ENCODE measurements at regions not wholly inside any gene's neighbourhood (a gene's known extent, or its start where the extent isn't known, plus 50 kb on each side); places are given as distances from the start of the nearest gene placed in this dataset.

DNA sequence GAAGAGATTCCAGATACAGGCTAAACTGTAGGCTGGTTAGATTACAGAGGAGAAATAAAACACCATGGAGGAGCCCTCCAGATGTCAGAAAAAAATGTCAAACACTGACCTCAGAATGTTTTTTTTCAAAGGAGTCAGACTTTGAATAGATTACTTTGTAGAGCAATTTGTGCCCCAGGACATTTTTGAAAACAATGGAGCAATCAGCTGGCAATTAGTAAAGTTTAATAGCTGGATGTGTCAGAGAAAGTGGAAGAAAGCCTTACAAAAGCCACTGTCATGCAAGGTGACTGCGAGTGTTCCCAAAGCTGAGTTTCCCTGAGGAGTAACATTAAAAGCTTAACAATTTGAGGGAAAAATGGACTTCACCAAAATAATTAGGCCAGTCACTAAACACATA is 417.8 kb upstream of the CTNND2 start:
- no peaks in the 10 kb centered on the region for H3K4me1 ChIP-seq (ENCODE audit: insufficient read depth, low read length, poor library complexity, severe bottlenecking)
- H3K36me3 ChIP-seq (ENCODE audit: insufficient read depth, low read length): no peaks in the 10 kb centered on the region
- ChIA-PET POLR2A (no interaction called here), CTCF (ENCODE audit: unreplicated experiment) (no interaction called here)
- H2AFZ ChIP-seq (ENCODE audit: low read length): no peak overlapping the region
- no peaks in the 10 kb centered on the region for H3K9me2 ChIP-seq (ENCODE audit: insufficient read depth, low read length)
- no peak overlapping the region for H3K27ac ChIP-seq (ENCODE audit: low read depth, low read length, poor library complexity, severe bottlenecking)
- H3K9me3 ChIP-seq (ENCODE audit: low read length): no peaks in the 10 kb centered on the region
- TF ChIP-seq EZH2phosphoT487 (IDR thresholded peaks at IDR 0.05; ENCODE audit: borderline replicate concordance, low read depth, low read length) (no peak), CTCF (conservative IDR thresholded peaks at IDR 0.05; ENCODE audit: low read length) (no peak)
- H4K20me1 ChIP-seq (ENCODE audit: insufficient read depth, low read length): no peaks in the 10 kb centered on the region
- H3K4me3 ChIP-seq (ENCODE audit: low read depth, low read length, poor library complexity, severe bottlenecking): no peak overlapping the region
- DNase-seq (ENCODE audit: low spot score): no peak
- no peaks in the 10 kb centered on the region for H3K79me2 ChIP-seq (ENCODE audit: insufficient read depth, low read depth, low read length)
- intact Hi-C loops (cut with micrococcal nuclease; ENCODE audit: unreplicated experiment): no loop called here
- no TSS peak for BruUV-seq (replicated peaks)
- H3K4me2 ChIP-seq (ENCODE audit: low read length): no peak overlapping the region

- Histone ChIP-seq H2AFZ (ENCODE audit: low read length) (no peak overlapping the region), H3K36me3 (ENCODE audit: insufficient read depth, low read length) (no peaks in the 10 kb centered on the region), H3K27ac (ENCODE audit: low read depth, low read length, poor library complexity, severe bottlenecking) (no peak overlapping the region), H3K4me3 (ENCODE audit: low read depth, low read length, poor library complexity, severe bottlenecking) (no peak overlapping the region), H3K4me2 (ENCODE audit: low read length) (no peak overlapping the region), H3K79me2 (ENCODE audit: insufficient read depth, low read depth, low read length) (no peaks in the 10 kb centered on the region), H3K9me2 (ENCODE audit: insufficient read depth, low read length) (no peaks in the 10 kb centered on the region), H4K20me1 (ENCODE audit: insufficient read depth, low read length) (no peaks in the 10 kb centered on the region), H3K4me1 (ENCODE audit: insufficient read depth, low read length, poor library complexity, severe bottlenecking) (no peaks in the 10 kb centered on the region), H3K9me3 (ENCODE audit: low read length) (no peaks in the 10 kb centered on the region)
- CTCF ChIA-PET (ENCODE audit: unreplicated experiment): no interaction called here
- POLR2A ChIA-PET: interaction anchor here (1.1 kb wide), 1 partner anchor 12 kb away, joined by 3 read pairs; no protein-coding TSS in a partner anchor
- no peak for DNase-seq (ENCODE audit: low spot score)
- TF ChIP-seq EZH2phosphoT487 (IDR thresholded peaks at IDR 0.05; ENCODE audit: borderline replicate concordance, low read depth, low read length): no peak
- no peak for TF ChIP-seq CTCF (conservative IDR thresholded peaks at IDR 0.05; ENCODE audit: low read length)
- intact Hi-C loops (cut with micrococcal nuclease; ENCODE audit: unreplicated experiment): no loop called here
- BruUV-seq (replicated peaks): no TSS peak
Observed at GRCh38 chr5:12320331-12320730, 416.1 kb upstream of the CTNND2 start.

DNA sequence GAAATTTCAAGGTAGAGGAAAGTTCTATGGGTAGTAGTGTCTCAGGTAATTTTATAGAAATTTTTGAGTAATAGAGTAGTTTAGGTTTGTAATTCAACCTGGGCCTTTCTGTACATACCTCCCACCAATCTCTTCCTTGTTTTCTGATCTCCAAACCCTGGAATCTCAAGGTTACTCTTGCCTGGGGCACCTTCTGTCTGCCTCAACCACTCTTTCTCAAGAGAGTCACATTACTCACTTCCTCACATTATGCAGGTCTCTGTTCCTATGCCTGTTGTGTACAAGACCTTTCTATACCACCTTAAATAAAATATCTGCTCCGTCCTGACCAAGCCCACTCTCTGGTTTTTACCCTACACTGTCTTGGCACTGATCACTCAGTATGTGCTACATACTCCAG is 412.6 kb upstream of the CTNND2 start:
- ChIA-PET POLR2A (no interaction called here), CTCF (ENCODE audit: unreplicated experiment) (no interaction called here)
- Histone ChIP-seq H3K4me3 (ENCODE audit: low read depth, low read length, poor library complexity, severe bottlenecking) (no peak overlapping the region), H3K9me2 (ENCODE audit: insufficient read depth, low read length) (no peaks in the 10 kb centered on the region), H4K20me1 (ENCODE audit: insufficient read depth, low read length) (no peaks in the 10 kb centered on the region), H3K79me2 (ENCODE audit: insufficient read depth, low read depth, low read length) (no peaks in the 10 kb centered on the region), H2AFZ (ENCODE audit: low read length) (no peak overlapping the region), H3K36me3 (ENCODE audit: insufficient read depth, low read length) (no peaks in the 10 kb centered on the region), H3K4me1 (ENCODE audit: insufficient read depth, low read length, poor library complexity, severe bottlenecking) (no peaks in the 10 kb centered on the region), H3K9me3 (ENCODE audit: low read length) (no peaks in the 10 kb centered on the region), H3K4me2 (ENCODE audit: low read length) (no peak overlapping the region), H3K27ac (ENCODE audit: low read depth, low read length, poor library complexity, severe bottlenecking) (no peak overlapping the region)
- DNase-seq (ENCODE audit: low spot score): no peak
- intact Hi-C loops (cut with micrococcal nuclease; ENCODE audit: unreplicated experiment): no loop called here
- BruUV-seq (replicated peaks): no TSS peak
- TF ChIP-seq CTCF (conservative IDR thresholded peaks at IDR 0.05; ENCODE audit: low read length) (no peak), EZH2phosphoT487 (IDR thresholded peaks at IDR 0.05; ENCODE audit: borderline replicate concordance, low read depth, low read length) (no peak)
